ENCODE measurements at regions not wholly inside any gene's neighbourhood (a gene's known extent, or its start where the extent isn't known, plus 50 kb on each side); places are given as distances from the start of the nearest gene placed in this dataset.

GRCh38 chr10:121245754-121246153 lies 352.5 kb downstream of the FGFR2 start:
- no peaks in the 10 kb centered on the region for H3K36me3 ChIP-seq
- no peak overlapping the region for H3K4me3 ChIP-seq
- in situ Hi-C loops (cut with MboI; ENCODE audit: low pct_ligation_motif_present in 1 of 4, low pct_unique_long_range_greater_than_20kb in 1 of 4, low sequenced_read_pairs in 3 of 4) = no loop called here
- peaks cover 5 to 52% (median 12%) of the 10 kb centered on the region in 4 donors for H3K4me1 ChIP-seq
- 25 to 27% methylated on average over 1 of the region's 1 CpG for WGBS, 2 donors (ENCODE audit: low coverage in 1 of 2)
- peak overlapping the region; percentile 0 to 62 (median 40) for H3K27ac ChIP-seq
- intact Hi-C loops (cut with DNase I; ENCODE audit: low total_unique reads) = no loop called here
- no peak for TF ChIP-seq POLR2AphosphoS5 (IDR thresholded peaks at IDR 0.05)
- no peak for TF ChIP-seq CTCF (IDR thresholded peaks at IDR 0.05)
- TF ChIP-seq POLR2A (IDR thresholded peaks at IDR 0.05) = no peak
- TF ChIP-seq EP300 (IDR thresholded peaks at IDR 0.05; ENCODE audit: low read depth) = no peak
- peak; percentile 27 for DNase-seq
- H3K9me3 ChIP-seq = no peaks in the 10 kb centered on the region
- H3K27me3 ChIP-seq = no peaks in the 10 kb centered on the region

- H3K4me1 ChIP-seq = peaks cover 0 to 29% (median under 1%) of the 10 kb centered on the region in 4 donors
- in situ Hi-C loops (cut with MboI; ENCODE audit: low pct_ligation_motif_present in 1 of 4, low pct_unique_long_range_greater_than_20kb in 1 of 4, low sequenced_read_pairs in 3 of 4) (no loop called here), intact Hi-C loops (cut with DNase I; ENCODE audit: low total_unique reads) (no loop called here)
- 79 to 87% methylated on average over 4 to 6 of the region's 6 CpGs for WGBS, 2 donors (ENCODE audit: low coverage in 1 of 2)
- no peaks in the 10 kb centered on the region for H3K9me3 ChIP-seq
- no peaks in the 10 kb centered on the region for H3K27me3 ChIP-seq
- DNase-seq = no peak
- no peaks in the 10 kb centered on the region for H3K36me3 ChIP-seq
- H3K27ac ChIP-seq = no peak overlapping the region
- no peak for TF ChIP-seq CTCF (IDR thresholded peaks at IDR 0.05)
- no peak for TF ChIP-seq EP300 (IDR thresholded peaks at IDR 0.05; ENCODE audit: low read depth)
- no peak for TF ChIP-seq POLR2AphosphoS5 (IDR thresholded peaks at IDR 0.05)
- no peak for TF ChIP-seq POLR2A (IDR thresholded peaks at IDR 0.05)
- H3K4me3 ChIP-seq = no peak overlapping the region
Measured at GRCh38 chr10:121248266-121248665, 350.0 kb downstream of the FGFR2 start.

GRCh38 chr10:121250995-121251764 lies 347.1 kb downstream of the FGFR2 start:
- in situ Hi-C loops (cut with MboI; ENCODE audit: low pct_ligation_motif_present in 1 of 4, low pct_unique_long_range_greater_than_20kb in 1 of 4, low sequenced_read_pairs in 3 of 4) (no loop called here), intact Hi-C loops (cut with DNase I; ENCODE audit: low total_unique reads) (no loop called here)
- Histone ChIP-seq H3K27me3 (no peaks in the 10 kb centered on the region), H3K4me1 (peaks cover 0 to 1% (median 0%) of the 10 kb centered on the region in 4 donors), H3K27ac (no peak overlapping the region), H3K4me3 (no peak overlapping the region), H3K36me3 (no peaks in the 10 kb centered on the region), H3K9me3 (no peaks in the 10 kb centered on the region)
- no peak for DNase-seq
- no peak for TF ChIP-seq EP300 (IDR thresholded peaks at IDR 0.05; ENCODE audit: low read depth)
- TF ChIP-seq CTCF (IDR thresholded peaks at IDR 0.05) = no peak
- no peak for TF ChIP-seq POLR2A (IDR thresholded peaks at IDR 0.05)
- TF ChIP-seq POLR2AphosphoS5 (IDR thresholded peaks at IDR 0.05) = no peak
- WGBS, 2 donors (ENCODE audit: low coverage in 1 of 2) = 88 to 89% methylated on average over 5 to 6 of the region's 6 CpGs

GRCh38 chr10:121252756-121253155 lies 345.5 kb downstream of the FGFR2 start:
- in situ Hi-C loops (cut with MboI; ENCODE audit: low pct_ligation_motif_present in 1 of 4, low pct_unique_long_range_greater_than_20kb in 1 of 4, low sequenced_read_pairs in 3 of 4) (no loop called here), intact Hi-C loops (cut with DNase I; ENCODE audit: low total_unique reads) (no loop called here)
- H3K27me3 ChIP-seq = no peaks in the 10 kb centered on the region
- H3K4me3 ChIP-seq = no peak overlapping the region
- H3K27ac ChIP-seq = no peak overlapping the region
- H3K4me1 ChIP-seq = peaks cover 0 to 8% (median 0%) of the 10 kb centered on the region in 4 donors
- no peak for DNase-seq
- H3K36me3 ChIP-seq = no peaks in the 10 kb centered on the region
- H3K9me3 ChIP-seq = no peaks in the 10 kb centered on the region
- TF ChIP-seq POLR2A (IDR thresholded peaks at IDR 0.05) (no peak), CTCF (IDR thresholded peaks at IDR 0.05) (no peak), EP300 (IDR thresholded peaks at IDR 0.05; ENCODE audit: low read depth) (no peak), POLR2AphosphoS5 (IDR thresholded peaks at IDR 0.05) (no peak)
- 87% methylated on average over 2 of the region's 2 CpGs; no CpG with 5 or more reads in 1 of the 2 donors for WGBS, 2 donors (ENCODE audit: low coverage in 1 of 2)
